Stimulated activated CD4-positive, alpha-beta T cell treated with anti-CD3 and anti-CD28 coated beads, Interleukin-1b, Interleukin-23, amount 100 ng/mL, for 48 hours (primary cell): ENCODE measurements at regions not wholly inside any gene's neighbourhood (a gene's known extent, or its start where the extent isn't known, plus 50 kb on each side); places are given as distances from the start of the nearest gene placed in this dataset.
"Not testable (repeated sequence)": the region's sequence is repeated elsewhere in the genome, so short reads cannot be mapped to it uniquely, and the experiment has no call there.

Source experiments
- DNase-seq: peaks from one replicate; pipeline ENCODE4 v3.0.0-alpha.2; 2020

GRCh38 chr14:37787879-37788494, 192.6 kb downstream of the TTC6 start:
- DNase-seq = no peak

- no peak for DNase-seq
Observed at GRCh38 chr14:37791384-37792036, 196.1 kb downstream of the TTC6 start.

GRCh38 chr14:37792124-37792523, 196.7 kb downstream of the TTC6 start:
- DNase-seq = no peak

DNA sequence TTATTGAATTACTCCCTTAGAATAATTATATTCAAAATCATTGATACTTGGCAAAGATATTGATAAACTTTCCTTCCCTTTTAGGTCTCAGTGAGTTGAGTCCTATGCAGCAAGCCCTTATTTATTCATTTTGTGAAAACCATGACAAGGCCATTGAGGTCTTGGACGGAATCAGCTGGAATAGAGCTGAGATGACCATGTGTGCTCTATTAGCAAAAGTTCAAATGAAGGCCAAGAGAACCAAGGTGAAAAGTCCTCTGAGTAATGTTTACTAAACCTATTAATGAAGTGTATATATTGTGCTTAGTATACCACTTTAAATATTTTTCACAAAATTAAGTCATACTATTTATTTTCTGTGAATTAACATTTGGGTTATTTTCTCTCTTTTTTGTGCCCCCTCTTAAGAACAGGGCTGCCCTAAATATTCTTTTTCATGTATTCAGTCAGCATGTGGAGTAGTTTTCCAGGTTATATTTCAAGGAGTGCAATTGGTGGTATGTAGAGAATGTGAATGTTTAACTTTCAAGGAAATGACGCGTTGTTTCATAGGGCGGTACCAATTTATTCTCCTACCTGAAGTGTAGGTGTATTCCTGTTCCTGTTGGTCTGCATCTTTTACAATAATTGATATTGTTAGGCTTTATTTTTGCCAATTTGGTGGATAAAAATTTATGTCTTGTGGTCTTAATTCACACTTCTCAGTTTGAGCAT, 201.4 kb downstream of the TTC6 start:
- no peak for DNase-seq

DNA sequence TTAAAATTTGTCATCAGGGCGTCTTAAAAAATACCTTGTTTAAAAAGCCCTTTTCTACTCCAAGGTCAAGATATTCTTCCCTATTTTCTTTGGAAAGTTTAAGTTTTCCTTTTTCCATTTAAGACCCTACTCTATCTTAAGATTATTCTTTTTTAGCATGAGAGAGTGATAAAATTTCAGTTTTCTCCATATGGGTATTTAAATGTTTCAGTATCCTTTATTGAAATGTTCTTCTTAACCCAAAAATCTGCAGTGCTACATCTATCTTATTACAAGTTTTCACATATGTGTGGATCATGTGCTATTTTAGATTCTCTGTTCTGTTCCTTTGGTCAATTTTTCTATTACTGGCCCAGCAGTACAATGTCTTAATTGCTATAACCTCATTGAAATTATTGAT, 202.2 kb downstream of the TTC6 start:
- DNase-seq = no peak

DNA sequence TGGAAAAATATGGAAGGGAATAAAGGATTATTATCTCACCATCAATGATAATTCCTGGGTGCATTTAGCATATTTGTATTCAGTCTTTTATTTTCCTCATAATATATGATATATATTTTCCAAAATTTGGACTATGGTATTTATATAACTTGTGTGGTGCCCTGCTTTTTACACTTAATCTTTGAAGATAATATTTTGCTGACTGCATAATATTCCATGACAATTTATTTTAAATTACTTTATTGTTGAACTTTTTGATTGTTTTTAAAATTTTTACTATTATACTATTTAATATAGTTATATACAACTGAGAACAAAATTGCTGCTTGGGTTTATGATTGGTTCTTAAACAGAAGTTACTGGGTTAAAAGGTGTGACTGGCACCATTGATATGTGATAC, 212.3 kb downstream of the TTC6 start:
- DNase-seq = no peak

DNA sequence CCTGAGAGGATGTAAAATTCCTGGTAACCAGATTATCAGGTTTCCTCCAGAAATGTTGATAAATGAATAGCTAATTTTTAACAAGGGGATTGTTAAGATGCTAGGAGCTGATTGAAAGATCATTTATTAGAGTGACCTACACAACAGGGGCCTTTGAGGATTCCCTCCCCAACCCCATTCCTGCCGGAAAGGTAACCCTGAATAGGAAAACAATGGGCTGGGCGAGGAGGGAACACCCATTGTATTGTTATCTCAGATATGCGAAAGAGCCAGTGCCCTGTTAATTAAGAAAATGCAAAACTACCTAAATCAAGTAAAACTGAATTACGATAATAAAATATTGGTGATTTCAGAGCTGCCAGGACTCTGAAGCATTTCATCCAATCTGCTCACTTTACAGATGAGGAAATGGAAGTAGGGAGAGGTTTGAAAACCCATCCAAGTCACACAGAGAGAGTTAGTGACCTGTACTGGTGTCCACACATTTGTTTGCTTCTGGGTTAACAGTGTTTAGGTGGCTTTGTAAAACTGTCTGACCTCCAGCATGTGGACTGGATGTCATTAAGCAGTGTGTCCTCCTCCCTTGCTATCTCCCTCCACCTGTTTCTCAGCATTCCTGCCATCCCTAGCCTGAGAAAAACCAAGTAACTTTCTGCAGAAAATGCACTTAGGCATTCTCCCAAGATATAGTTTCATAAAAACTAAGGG, 214.8 kb downstream of the TTC6 start:
- DNase-seq = no peak

DNA sequence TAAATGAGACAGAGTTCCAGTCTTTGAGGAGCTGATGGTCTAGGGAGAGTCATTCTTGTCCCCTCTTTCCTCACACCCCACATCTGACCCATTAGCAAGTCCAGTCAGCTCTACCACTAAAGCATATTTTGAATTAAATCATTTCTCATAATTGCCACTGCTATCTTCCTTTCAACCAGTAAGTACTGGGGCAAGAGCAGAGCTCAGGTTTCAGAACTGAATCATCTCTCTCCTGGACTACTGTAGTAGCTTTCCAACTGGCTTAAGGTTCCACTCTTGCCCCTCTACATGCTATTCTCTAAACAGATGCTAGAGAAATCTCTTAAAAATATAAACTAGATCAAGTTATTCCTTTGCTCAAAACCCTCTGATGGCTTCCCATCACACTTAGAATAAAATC, 218.3 kb downstream of the TTC6 start:
- DNase-seq = no peak

- DNase-seq = no peak
Observed at GRCh38 chr14:37816135-37816534, 220.7 kb downstream of the TTC6 start.

DNA sequence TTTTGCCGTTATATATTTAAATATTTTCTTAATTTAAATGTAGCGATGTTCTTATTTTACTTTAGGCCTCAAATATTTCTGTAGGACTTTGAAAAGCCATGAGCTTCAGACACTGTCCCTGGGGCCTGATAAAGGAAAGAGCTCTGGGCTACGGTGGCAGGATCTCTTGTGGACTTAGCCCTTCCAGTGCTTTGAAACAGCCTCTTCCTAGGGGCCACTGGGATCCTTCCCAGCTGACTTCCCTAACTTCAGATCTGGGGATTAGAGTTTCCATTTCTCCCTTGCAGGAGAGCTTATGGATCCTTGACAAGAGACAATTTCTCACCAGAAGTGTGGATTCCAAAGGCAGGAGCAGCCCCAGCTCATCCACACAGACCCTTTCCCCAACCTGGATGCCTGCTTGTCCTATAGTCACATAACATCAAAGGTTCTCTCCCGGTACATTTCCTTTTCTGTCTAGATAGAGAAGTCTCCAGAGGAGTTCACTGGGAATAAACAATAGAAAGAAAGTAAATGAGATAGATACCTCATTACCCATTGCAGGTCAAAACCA, 221.4 kb downstream of the TTC6 start:
- no peak for DNase-seq

GRCh38 chr14:37819155-37820015, 224.0 kb downstream of the TTC6 start:
- no peak for DNase-seq

- not testable (repeated sequence) for DNase-seq
Observed at GRCh38 chr14:37820810-37821209, 225.4 kb downstream of the TTC6 start.

GRCh38 chr14:37824939-37825712, 229.7 kb downstream of the TTC6 start:
- no peak for DNase-seq

GRCh38 chr14:37826869-37827268, 231.4 kb downstream of the TTC6 start:
- no peak for DNase-seq

- DNase-seq = no peak
Observed at GRCh38 chr14:37830271-37830670, 234.8 kb downstream of the TTC6 start.

DNA sequence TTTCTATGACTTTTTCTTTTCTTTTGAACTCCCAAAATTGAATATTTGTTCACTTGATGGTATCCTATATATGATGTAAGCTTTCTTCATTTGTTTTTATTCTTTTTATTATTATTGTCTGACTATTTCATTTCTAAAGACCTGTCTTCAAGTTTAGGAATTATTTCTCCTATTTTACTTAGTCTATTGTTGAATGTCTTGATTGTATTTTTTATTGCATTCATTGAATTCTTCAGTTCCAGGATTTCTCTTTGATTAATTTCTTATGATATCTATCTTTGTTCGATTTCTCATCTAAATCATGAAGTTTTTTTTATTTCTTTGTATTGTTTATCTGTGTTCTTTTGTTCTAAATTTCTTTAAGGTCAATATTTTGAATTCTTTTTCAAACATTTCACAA, 238.8 kb downstream of the TTC6 start:
- DNase-seq = no peak

GRCh38 chr14:37838778-37839177, 243.3 kb downstream of the TTC6 start:
- DNase-seq = not testable (repeated sequence)

DNA sequence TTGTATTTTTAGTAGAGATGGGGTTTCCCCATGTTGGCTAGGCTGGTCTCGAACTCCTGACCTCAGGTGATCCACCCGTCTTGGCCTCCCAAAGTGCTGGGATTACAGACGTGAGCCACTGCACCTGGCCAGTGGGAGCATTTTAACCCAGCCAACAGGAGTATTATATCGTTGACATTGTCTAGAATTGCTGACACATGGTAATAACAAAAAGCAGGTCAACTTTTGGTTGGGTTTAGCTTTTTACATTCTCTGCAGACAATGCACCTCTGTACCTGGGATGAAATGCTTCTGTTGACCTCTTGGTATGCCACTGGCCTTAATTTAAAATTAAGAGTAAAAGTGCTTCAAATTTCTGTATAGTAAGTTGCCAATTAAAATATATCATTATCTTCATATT, 245.6 kb downstream of the TTC6 start:
- not testable (repeated sequence) for DNase-seq

DNA sequence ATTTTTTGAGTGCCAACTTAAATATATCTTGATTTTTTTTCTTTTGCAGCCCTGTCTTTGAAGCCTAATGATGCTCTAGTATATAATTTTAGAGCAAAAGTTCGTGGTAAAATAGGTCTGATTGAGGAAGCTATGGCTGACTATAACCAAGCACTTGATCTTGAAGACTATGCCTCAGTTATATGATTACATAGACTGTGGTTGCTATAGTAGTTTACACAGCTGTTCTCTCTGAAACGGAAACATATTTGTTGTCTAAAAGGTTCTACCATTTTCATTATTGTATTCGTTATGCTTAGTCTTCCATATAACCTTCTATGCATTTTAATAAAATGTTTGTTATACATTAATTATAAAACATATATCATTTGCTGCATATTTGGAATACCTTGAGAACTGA, 246.7 kb downstream of the TTC6 start:
- DNase-seq = no peak

DNA sequence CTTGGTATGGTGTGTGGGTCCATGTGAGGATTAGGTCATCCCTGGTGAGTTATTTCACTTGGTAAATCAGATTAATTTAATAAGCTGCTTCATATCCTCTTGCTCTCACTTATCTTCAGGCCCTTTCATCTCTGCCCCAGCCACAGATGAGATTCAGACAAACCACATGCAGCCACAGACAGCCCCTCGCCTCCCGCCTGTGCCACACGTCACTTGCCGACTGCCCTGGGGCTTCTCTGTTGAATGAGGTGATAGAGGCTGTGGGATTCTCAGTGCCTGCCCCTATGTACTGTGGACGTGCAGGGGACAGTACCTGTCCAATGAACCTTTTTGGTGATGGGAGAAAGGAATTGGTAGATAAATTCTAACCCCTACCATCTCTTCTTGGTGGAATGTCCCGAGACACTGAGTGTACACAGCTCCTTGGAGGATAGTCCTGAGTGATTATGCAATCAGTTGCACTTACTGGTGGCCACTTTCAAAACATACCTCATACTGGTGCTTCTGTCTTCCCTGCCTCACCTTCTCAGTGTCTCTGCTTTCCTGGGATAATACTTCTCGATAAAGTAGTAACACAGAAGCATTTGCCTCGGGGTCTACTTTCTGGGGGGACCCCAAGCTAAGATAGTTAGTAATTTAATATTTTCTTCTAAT, 248.7 kb downstream of the TTC6 start:
- no peak for DNase-seq

- no peak for DNase-seq
Observed at GRCh38 chr14:37844614-37845013, 249.2 kb downstream of the TTC6 start.
